SK-N-SH treated with all-trans-retinoic acid at 6 μM for 48 hours (cell line): ENCODE measurements at regions not wholly inside any gene's neighbourhood (a gene's known extent, or its start where the extent isn't known, plus 50 kb on each side); places are given as distances from the start of the nearest gene placed in this dataset.
"Not testable (repeated sequence)": the region's sequence is repeated elsewhere in the genome, so short reads cannot be mapped to it uniquely, and the experiment has no call there.

ENCODE experiments used
- ATAC-seq: fragments of 200-7000 bp; cut with Tn5 transposase; 3 replicates; pipeline ENCODE4 v1.9.1; 2020; ENCODE audit warnings: mild to moderate bottlenecking, moderate library complexity
- ARNTL ChIP-seq: fragments of 450-650 bp; formaldehyde crosslinking; IDR thresholded peaks from 2 replicates; pipeline ENCODE4 v1.5.0; 2020; ENCODE audit warnings: low read depth, mild to moderate bottlenecking, moderate library complexity, borderline replicate concordance
- BACH2 ChIP-seq: fragments of 250-450 bp; sonication (Bioruptor Pico); IDR thresholded peaks from 2 replicates; pipeline ENCODE4 v1.9.0; 2021; ENCODE audit warnings: mild to moderate bottlenecking, borderline replicate concordance
- CSDC2 ChIP-seq: fragments of 250-450 bp; sonication (Bioruptor Pico); IDR thresholded peaks from 2 replicates; pipeline ENCODE4 v1.5.0; 2020; ENCODE audit warnings: mild to moderate bottlenecking, moderate library complexity
- ESRRG ChIP-seq: fragments of 250-450 bp; sonication (Bioruptor Pico); IDR thresholded peaks from 2 replicates; pipeline ENCODE4 v1.6.1; 2021; ENCODE audit warnings: mild to moderate bottlenecking
- GLIS3 ChIP-seq: fragments of 250-450 bp; sonication (Bioruptor Pico); IDR thresholded peaks from 2 replicates; pipeline ENCODE4 v1.5.0; 2020; ENCODE audit warnings: mild to moderate bottlenecking, moderate library complexity
- ISL1 ChIP-seq: fragments of 250-450 bp; sonication (Bioruptor Pico); IDR thresholded peaks from 2 replicates; pipeline ENCODE4 v2.1.2; 2022; ENCODE audit warnings: mild to moderate bottlenecking, moderate library complexity
- PPARA ChIP-seq: fragments of 250-450 bp; sonication (Bioruptor Pico); IDR thresholded peaks from 2 replicates; pipeline ENCODE4 v1.5.0; 2020; ENCODE audit warnings: mild to moderate bottlenecking, borderline replicate concordance
- RARB ChIP-seq: fragments of 250-450 bp; sonication (Bioruptor Pico); IDR thresholded peaks from 2 replicates; pipeline ENCODE4 v1.8.0; 2021; ENCODE audit warnings: mild to moderate bottlenecking, moderate library complexity
- SNAI2 ChIP-seq: fragments of 250-450 bp; sonication (Bioruptor Pico); IDR thresholded peaks from 2 replicates; pipeline ENCODE4 v1.5.0; 2020; ENCODE audit warnings: mild to moderate bottlenecking, moderate library complexity
- TCF4 ChIP-seq: fragments of 250-450 bp; sonication (Bioruptor Pico); IDR thresholded peaks from 2 replicates; pipeline ENCODE4 v1.8.0; 2021; ENCODE audit warnings: mild to moderate bottlenecking, moderate library complexity, borderline replicate concordance
- TOX ChIP-seq: fragments of 250-450 bp; sonication (Bioruptor Pico); IDR thresholded peaks from 2 replicates; pipeline ENCODE4 v1.8.0; 2021; ENCODE audit warnings: mild to moderate bottlenecking, moderate library complexity, borderline replicate concordance
- ZC3H10 ChIP-seq: fragments of 250-450 bp; sonication (Bioruptor Pico); IDR thresholded peaks from 2 replicates; pipeline ENCODE4 v1.5.1; 2021; ENCODE audit warnings: mild to moderate bottlenecking, moderate library complexity
- ZFP3 ChIP-seq: fragments of 250-450 bp; sonication (Bioruptor Pico); IDR thresholded peaks from 2 replicates; pipeline ENCODE4 v1.5.0; 2020; ENCODE audit warnings: mild to moderate bottlenecking, moderate library complexity
- ZFP30 ChIP-seq: fragments of 450-650 bp; formaldehyde crosslinking; IDR thresholded peaks from 2 replicates; pipeline ENCODE4 v1.5.0; 2022; ENCODE audit warnings: mild to moderate bottlenecking, moderate library complexity
- ZNF565 ChIP-seq: fragments of 450-650 bp; formaldehyde crosslinking; conservative IDR thresholded peaks from 2 replicates; pipeline ENCODE4 v1.5.0; 2020; ENCODE audit warnings: low read depth, mild to moderate bottlenecking, moderate library complexity
- ZNF70 ChIP-seq: fragments of 450-650 bp; formaldehyde crosslinking; IDR thresholded peaks from 2 replicates; pipeline ENCODE4 v1.5.0; 2020; ENCODE audit warnings: mild to moderate bottlenecking, moderate library complexity
- ZNF8 ChIP-seq: fragments of 450-650 bp; formaldehyde crosslinking; IDR thresholded peaks from 2 replicates; pipeline ENCODE4 v1.5.0; 2020; ENCODE audit warnings: mild to moderate bottlenecking, moderate library complexity
- TF ChIP-seq, protein P1 (sequence below): fragments of 250-450 bp; sonication (Bioruptor Pico); IDR thresholded peaks from 2 replicates; pipeline ENCODE4 v1.5.1; 2021; ENCODE audit warnings: mild to moderate bottlenecking, moderate library complexity
- TF ChIP-seq, protein P2 (sequence below): fragments of 250-450 bp; sonication (Bioruptor Pico); IDR thresholded peaks from 2 replicates; pipeline ENCODE4 v1.8.0; 2020; ENCODE audit warnings: mild to moderate bottlenecking, moderate library complexity, borderline replicate concordance
- TF ChIP-seq, protein P3 (sequence below): fragments of 250-450 bp; sonication (Bioruptor Pico); IDR thresholded peaks from 2 replicates; pipeline ENCODE4 v1.8.0; 2021; ENCODE audit warnings: low read depth, mild to moderate bottlenecking, moderate library complexity, borderline replicate concordance

DNA sequence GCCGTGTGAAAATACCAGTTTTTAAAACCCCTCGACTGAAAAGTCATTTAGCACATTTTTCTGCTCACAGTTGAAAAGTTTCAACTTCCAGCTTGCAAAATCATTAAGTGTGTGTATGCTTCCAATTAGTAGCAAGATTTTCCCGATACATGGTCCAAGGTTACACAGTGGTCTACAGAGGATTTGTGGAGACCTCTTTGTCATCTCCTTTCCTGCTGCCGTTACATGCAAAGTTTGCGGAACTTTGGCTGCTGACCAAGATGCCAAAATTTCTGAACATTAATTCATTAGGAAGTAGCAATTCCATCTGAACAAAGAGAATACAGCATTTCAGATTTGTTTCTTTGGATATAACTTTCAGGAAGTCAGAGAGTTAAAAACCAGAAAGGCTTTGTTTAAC, 474.6 kb downstream of the PLCL1 start:
- TF ChIP-seq, protein P1, sequence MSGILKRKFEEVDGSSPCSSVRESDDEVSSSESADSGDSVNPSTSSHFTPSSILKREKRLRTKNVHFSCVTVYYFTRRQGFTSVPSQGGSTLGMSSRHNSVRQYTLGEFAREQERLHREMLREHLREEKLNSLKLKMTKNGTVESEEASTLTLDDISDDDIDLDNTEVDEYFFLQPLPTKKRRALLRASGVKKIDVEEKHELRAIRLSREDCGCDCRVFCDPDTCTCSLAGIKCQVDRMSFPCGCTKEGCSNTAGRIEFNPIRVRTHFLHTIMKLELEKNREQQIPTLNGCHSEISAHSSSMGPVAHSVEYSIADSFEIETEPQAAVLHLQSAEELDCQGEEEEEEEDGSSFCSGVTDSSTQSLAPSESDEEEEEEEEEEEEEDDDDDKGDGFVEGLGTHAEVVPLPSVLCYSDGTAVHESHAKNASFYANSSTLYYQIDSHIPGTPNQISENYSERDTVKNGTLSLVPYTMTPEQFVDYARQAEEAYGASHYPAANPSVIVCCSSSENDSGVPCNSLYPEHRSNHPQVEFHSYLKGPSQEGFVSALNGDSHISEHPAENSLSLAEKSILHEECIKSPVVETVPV = no peak
- TF ChIP-seq RARB (CRISPR knock-in tag) = no peak
- TF ChIP-seq CSDC2 (CRISPR knock-in tag) = no peak
- no peak for TF ChIP-seq ZNF70 (CRISPR knock-in tag)
- ATAC-seq = no peak

DNA sequence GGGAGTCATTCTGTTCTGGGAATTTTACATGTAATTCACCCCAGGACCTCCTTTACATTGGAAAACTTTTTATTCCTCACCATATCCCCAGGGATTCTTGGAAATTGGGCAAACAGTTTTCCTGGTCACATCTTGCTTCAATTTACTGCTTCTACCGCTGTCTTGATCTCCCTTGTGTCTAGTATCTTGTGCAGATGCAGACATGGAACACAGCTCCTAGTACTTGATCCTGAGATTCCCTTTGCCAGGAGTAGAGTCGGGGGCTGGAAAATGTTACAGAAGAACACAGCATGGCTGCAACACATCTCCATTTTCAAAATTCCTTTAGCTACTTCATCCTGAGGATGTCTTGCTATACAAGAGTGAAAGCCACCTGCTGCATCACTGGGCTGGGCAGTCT, 472.8 kb downstream of the PLCL1 start:
- TF ChIP-seq RARB (CRISPR knock-in tag) = no peak
- TF ChIP-seq ZFP30 (CRISPR knock-in tag) = no peak
- no peak for TF ChIP-seq ESRRG (CRISPR knock-in tag)
- TF ChIP-seq, protein P2, sequence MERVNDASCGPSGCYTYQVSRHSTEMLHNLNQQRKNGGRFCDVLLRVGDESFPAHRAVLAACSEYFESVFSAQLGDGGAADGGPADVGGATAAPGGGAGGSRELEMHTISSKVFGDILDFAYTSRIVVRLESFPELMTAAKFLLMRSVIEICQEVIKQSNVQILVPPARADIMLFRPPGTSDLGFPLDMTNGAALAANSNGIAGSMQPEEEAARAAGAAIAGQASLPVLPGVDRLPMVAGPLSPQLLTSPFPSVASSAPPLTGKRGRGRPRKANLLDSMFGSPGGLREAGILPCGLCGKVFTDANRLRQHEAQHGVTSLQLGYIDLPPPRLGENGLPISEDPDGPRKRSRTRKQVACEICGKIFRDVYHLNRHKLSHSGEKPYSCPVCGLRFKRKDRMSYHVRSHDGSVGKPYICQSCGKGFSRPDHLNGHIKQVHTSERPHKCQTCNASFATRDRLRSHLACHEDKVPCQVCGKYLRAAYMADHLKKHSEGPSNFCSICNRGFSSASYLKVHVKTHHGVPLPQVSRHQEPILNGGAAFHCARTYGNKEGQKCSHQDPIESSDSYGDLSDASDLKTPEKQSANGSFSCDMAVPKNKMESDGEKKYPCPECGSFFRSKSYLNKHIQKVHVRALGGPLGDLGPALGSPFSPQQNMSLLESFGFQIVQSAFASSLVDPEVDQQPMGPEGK (CRISPR knock-in tag) = no peak
- TF ChIP-seq ZC3H10 (CRISPR knock-in tag) = no peak
- no peak for TF ChIP-seq ZNF8
- no peak for TF ChIP-seq BACH2 (CRISPR knock-in tag)
- no peak for TF ChIP-seq TOX
- TF ChIP-seq ISL1 (CRISPR knock-in tag) = no peak
- ATAC-seq = no peak

DNA sequence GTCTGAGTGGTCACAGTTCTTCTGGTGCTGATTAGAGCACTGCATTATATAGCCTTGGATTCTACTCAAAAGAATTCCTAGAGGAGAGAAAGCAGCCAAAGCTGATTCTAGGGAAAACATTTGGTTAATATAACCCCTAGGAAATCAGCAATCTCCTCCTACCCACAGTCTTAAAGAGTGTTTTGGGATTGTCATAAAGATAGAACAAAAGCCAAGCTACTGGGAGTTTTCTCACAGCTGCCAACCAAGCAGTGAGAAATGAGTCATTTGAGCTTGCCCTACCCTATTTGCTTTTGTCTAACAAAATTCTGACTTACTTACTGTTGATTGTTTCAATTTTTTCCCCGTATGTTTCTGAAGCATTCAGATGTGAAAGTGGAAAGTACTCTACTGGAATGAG, 469.3 kb downstream of the PLCL1 start:
- TF ChIP-seq ZC3H10 (CRISPR knock-in tag) = no peak
- TF ChIP-seq RARB (CRISPR knock-in tag) = no peak
- TF ChIP-seq CSDC2 (CRISPR knock-in tag) = no peak
- TF ChIP-seq ESRRG (CRISPR knock-in tag) = no peak
- no peak for TF ChIP-seq GLIS3 (CRISPR knock-in tag)
- TF ChIP-seq ZFP3 (CRISPR knock-in tag) = no peak
- TF ChIP-seq, protein P3, sequence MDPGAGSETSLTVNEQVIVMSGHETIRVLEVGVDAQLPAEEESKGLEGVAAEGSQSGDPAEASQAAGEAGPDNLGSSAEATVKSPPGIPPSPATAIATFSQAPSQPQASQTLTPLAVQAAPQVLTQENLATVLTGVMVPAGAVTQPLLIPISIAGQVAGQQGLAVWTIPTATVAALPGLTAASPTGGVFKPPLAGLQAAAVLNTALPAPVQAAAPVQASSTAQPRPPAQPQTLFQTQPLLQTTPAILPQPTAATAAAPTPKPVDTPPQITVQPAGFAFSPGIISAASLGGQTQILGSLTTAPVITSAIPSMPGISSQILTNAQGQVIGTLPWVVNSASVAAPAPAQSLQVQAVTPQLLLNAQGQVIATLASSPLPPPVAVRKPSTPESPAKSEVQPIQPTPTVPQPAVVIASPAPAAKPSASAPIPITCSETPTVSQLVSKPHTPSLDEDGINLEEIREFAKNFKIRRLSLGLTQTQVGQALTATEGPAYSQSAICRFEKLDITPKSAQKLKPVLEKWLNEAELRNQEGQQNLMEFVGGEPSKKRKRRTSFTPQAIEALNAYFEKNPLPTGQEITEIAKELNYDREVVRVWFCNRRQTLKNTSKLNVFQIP (CRISPR knock-in tag) = no peak
- TF ChIP-seq ARNTL (CRISPR knock-in tag) = no peak
- TF ChIP-seq, protein P2 (CRISPR knock-in tag) = no peak
- no peak for TF ChIP-seq PPARA (CRISPR knock-in tag)
- TF ChIP-seq ZNF565 = no peak
- no peak for TF ChIP-seq ZNF8
- no peak for TF ChIP-seq ISL1 (CRISPR knock-in tag)
- no peak for TF ChIP-seq SNAI2
- no peak for TF ChIP-seq ZNF70 (CRISPR knock-in tag)
- TF ChIP-seq TCF4 (CRISPR knock-in tag) = no peak
- TF ChIP-seq, protein P1 = no peak
- TF ChIP-seq, all 23 proteins: peak for 0
- no peak for ATAC-seq

DNA sequence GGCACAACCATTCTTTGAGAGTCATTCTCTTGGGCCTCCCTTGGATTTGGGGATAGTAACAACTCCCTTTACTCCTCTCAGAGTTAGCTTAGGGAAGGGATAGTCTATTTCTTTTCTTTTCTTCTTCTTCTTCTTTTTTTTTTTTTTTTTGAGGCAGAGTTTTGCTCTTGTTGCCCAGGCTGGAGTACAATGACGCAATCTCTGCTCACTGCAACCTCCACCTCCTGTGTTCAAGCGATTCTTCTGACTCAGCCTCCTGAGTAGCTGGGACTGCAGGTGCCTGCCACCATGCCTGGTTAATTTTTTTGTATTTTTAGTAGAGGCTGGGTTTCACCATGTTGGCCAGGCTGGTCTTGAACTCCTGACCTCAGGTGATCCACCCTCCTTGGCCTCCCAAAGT, 465.8 kb downstream of the PLCL1 start:
- ATAC-seq = not testable (repeated sequence)
